GM18505 (cell line): ENCODE measurements at regions not wholly inside any gene's neighbourhood (a gene's known extent, or its start where the extent isn't known, plus 50 kb on each side); places are given as distances from the start of the nearest gene placed in this dataset.

ENCODE experiments used
- ATAC-seq: cut with Tn5 transposase; IDR thresholded peaks from one replicate; pipeline ENCODE4 v1.9.1; 2021; ENCODE audit not compliant: unreplicated experiment
- POLR2A ChIP-seq: IDR thresholded peaks from 4 replicates; pipeline ENCODE4 v1.6.1; 2011; ENCODE audit warnings: borderline replicate concordance; ENCODE audit not compliant: insufficient read depth, insufficient read length; ENCODE audit errors: extremely low read depth

DNA sequence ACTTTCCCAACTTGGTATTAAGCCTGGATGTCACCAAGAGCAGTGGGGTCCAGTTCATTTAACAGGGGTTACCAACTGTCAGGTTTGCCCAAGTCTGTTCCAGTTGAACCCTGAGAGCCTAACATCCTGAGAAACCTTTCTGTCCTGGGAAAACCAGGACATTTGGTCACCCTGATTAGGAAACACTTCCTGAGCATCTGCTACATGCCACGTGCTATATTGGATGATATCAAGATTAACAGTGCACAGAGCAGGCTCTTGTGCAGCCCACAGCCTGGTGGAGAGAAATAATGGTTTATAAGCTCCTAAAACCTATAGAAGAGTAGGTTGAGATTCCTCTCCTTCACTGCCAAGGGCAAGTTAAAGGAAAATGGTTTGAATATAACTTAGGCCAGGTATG is 102.9 kb upstream of the RAD23B start:
- TF ChIP-seq POLR2A, result no peak
- no peak for ATAC-seq

DNA sequence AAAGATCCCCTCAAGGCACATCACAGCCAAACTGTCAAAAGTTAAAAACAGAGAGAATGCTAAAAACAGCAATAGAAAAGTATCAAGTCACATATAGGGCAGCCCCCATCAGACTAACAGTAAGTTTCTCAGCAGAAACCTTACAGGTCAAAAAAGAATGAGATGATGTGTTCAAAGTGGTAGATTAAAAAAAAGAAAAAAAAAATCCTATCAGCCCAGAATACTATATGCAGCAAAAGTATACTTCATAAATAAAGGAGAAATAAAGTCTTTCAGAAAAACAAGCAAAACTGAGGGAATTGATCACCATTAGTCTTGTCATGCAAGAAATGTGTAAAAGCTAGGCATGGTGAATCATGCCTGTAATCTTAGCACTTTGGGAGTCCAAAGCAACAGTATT is 99.9 kb upstream of the RAD23B start:
- ATAC-seq, result no peak
- no peak for TF ChIP-seq POLR2A

DNA sequence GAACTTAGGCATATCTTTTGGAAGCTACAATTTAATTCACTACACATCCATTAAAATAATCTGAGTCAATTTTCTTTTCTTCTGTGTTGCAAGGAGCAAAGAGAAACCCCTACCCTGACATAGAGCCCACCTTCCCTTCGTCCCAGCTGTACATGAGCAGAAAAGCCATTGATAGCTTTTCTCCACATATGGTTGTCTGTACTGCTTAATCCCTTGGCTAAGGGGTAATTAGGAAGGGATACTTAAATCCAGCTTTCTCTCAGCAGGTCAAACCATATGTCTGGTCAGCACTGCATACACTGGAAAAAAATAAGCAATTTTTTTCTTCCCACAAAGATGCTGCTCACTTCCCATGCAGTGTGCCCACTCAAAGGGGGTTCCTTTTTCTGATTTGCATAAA is 94.7 kb upstream of the RAD23B start:
- TF ChIP-seq POLR2A, result no peak
- no peak for ATAC-seq

DNA sequence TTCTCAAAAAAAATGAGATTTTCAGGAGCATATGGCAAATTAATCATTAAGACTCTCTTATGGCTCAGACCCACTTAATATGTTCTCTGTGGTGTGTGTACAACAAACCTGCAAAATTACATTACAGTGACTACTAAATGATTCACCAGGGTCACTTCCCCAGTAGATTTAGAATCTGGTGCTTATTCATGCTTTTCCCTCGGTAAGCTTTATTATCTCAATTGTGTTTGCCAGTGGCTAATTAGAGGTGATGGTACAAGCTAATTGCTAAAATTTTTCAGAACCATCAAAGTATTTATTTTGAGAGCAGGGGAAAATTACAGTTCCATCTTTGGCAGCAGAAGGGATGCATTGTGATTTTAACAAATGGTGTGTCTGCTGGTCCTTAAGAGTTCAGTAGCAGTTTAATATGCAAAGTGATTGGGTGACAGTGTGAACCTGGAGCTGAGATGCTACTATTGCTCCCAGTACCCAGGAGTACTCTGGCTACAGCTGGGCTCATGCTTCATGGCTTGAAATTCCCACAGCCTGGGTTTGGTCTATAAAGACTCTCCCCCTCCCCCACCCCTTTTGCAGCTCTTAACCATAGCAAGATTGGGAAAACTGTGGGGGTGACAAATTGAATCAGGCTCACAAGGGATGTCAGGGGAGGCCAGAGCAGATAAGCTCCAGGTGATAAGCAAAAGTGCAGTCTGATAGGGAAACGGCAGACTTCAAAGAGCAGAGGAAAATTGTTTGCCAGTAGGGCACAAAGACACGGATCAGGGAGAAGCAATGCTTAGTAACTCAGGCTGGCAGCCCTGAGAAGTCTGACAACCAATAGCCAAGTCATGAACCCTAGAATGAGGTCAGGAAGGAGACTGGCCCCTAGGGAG is 92.8 kb upstream of the RAD23B start:
- no peak for ATAC-seq
- no peak for TF ChIP-seq POLR2A

DNA sequence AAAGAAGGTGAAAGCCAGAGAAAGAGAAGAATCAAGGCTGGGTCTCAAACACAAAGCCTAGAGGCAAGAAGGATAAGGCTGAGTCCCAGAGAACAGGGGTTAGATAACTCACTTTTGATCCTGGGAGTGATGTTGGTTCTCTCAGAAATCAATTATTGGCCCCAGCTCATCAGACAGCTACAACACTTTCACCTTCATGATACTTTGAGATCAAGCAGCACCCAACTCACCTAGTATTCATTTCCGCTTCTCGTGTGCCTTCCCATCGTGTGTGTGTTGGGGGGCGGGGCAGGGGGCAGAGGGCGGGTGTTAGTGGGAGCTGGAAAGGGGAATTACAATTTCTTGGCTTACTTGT is 92.2 kb upstream of the RAD23B start:
- ATAC-seq, result no peak
- TF ChIP-seq POLR2A, result no peak

DNA sequence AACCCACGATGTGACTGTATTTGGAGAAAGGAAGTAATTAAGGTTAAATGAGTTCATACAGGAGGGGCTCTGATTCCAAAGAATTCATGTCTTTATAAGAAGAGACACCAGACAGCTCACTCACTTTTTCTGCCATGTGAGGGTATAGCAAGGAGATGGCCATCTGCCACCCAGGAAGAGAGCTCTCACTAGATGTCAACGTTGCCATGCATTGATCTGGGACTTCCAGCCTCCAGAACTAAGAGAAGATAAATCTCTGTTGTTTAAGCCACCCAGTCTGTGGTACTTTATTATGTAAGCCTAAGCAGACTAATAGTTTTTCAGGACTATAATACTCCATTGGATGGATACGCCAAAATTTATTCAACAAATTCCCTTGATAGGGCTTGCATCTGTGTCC is 89.8 kb upstream of the RAD23B start:
- no peak for TF ChIP-seq POLR2A
- no peak for ATAC-seq

DNA sequence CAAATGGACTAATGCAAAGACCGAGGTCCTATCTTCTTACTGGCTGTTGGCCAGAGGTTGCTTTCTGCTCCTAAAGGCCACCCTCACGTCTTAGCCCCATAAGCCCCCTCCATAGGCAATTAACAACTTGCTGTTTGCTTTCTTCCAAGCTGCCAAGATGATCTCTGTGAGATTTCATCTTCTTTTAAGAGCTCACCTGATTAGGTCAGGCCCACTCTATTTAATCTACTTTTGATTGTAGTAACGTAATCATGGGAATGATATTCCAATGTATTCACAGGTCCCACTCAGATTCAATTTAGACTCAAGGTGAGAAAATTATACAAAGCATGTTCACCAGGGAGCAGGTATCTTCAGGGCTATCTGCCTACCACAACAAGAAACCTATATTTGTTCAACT is 84.4 kb upstream of the RAD23B start:
- TF ChIP-seq POLR2A, result no peak
- ATAC-seq, result no peak

DNA sequence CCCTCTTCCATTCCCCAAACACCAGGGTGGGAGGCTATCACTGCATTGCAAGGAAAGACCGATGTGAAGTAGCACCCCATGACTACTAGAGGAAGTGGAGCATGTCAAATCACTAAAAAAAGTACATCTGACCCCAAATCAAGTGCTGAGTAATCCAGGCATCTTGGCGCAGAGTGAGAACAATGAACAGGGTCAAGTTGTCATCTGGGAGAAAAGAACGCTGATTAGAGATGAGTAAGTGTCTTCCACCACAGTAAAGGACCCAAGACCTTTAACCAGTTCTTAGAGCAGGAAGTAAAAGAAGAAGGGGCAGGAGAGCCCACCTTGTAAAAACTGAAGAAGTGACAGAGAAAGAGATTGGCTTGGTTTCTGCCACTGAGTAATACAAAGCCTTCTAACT is 75.0 kb upstream of the RAD23B start:
- no peak for ATAC-seq

DNA sequence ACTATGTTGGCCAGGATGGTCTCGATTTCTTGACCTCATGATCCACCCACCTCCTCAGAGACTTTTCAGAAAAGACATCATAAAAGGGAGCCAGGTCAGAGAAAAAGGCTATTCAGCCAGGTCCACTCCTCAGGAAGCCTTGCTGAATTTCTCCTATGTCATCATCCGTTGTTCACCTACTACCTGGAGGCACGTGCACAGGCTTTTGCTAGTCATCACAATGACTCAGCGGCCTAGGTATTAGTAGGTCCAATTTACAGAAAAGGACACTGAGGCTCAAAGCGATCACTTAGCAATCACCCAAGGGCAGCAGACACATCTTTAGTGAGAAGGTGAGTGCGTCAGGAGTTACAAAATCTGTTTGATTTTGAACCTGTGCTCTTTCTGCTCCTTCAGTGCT is 72.3 kb upstream of the RAD23B start:
- no peak for ATAC-seq
- no peak for TF ChIP-seq POLR2A

More for the DNA sequence above, 75.0 kb upstream of the RAD23B start:
- TF ChIP-seq POLR2A, result no peak

DNA sequence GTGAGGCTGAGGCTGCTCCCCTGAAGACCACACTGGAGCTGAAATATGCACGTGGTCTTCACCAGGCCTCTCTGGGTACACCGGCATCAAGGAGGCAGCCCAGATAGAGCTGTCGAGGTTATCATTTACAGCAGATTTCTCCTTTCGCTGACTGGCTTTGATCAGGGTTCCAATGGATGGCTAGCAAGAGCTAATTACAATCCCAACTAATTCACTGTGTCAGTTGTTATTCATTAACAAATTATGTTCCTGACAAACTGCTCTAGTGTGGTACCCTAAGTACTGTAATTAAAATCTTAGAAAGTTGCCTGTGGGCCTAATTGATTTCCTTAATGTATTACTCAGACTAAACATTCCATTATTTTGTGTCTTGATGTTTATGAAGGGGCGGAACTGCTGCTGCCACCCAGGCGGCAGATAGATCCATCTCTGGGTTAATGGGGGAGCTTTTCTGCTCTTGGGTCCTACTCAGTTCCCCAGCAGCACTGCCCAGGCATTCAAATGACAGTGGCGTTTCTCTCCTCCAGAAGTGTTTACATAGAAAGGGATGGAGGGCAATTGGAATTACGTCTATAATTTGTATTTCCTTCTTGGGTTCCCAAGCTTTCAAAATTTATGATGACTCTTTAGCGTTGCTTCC is 71.7 kb upstream of the RAD23B start:
- no peak for TF ChIP-seq POLR2A
- no peak for ATAC-seq

DNA sequence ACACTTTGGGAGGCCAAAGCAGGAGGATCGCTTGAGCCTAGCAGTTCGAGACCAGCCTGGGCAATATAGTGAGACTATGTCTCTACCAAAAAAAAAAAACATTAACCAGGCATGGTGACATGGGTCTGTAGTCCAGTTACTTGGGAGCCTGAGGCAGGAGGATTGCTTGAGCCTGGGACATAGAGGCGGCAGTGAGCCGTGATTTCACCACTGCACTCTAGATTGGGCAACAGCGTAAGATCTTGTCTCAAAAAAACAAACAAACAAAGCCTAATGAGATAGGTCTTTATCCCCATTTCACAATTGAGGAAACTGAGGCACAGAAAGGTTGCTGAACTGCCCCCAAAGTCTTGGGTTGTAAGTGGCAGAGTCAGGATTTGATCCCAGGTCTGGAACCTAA is 70.5 kb upstream of the RAD23B start:
- no peak for ATAC-seq
- TF ChIP-seq POLR2A, result no peak

DNA sequence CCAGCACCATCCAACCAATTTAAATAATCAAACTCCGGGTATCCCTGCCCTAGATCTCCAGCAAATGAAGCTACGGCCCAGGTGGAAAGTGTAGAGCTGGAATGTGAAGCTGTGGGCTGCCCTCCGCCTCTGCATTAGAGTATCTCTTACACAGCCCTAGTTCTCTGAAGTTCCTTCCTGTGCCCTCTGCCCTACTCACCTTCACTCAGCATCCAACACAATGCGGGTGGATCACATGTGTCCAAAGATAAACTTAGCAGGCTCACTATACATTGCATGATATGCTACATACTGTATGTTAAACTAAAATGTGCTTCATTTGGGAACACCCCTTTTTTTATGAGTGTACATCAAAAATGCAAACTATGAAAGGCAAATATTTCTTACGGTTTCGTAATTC is 70.0 kb upstream of the RAD23B start:
- no peak for TF ChIP-seq POLR2A
- no peak for ATAC-seq

DNA sequence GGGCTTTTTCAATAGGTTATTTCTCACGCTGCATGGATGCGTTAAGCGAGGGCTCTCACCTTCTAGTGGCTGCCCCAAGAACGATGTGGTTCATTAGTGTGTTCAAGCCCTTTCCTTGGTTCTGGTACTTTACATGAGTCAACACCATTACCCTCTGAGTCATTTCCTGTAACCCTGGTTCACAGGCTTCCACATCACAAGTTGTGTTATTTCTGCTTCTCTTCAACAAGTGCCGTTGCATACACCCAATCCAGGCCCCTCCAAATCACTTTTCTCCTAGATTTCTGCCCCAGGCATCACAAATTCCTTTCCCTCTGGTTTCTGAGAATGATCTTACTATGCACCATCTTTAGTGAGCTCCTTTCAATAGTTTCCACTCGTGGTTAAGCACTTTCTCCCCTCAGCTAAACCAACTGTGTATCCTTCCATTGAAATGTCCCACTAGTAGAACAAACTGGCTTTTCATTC is 69.5 kb upstream of the RAD23B start:
- no peak for TF ChIP-seq POLR2A
- ATAC-seq, result peak; percentile 92

DNA sequence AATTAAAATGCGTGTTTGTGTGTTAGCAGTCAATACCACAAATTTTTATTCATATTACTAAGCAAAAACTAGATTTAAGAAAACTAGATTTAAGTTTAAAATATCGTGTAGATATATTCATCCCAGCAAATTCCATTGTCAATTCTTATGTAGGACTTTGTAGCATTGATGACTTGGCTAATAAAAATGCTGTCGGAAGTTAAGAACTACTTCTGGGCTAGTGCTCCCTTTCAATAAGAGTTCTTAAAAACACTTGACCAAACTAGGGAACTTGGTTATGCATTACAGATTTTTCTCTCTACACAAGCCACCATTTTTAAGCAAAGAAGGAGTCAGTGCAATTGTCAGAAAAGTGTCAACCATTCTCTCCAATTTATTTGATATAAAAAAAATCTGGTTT is 68.7 kb upstream of the RAD23B start:
- no peak for ATAC-seq
- TF ChIP-seq POLR2A, result no peak

DNA sequence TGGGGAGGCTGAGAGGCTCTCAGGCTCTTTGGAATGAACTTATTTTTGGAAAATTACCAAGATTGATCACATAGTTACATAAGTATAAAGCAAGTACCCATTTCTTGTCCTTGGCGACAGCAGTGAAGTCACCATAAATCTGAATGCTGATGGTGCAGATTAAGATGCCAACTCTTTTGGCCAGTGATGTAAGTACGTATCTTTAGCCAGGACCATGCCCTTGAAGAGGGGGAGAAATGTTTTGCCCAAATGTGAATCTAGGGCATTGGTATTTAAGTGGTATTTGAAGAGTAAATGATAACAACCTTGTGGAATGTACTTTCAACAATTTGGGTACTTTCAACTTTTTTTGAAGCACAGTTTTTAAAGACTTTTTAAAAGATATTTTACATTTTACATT is 68.2 kb upstream of the RAD23B start:
- TF ChIP-seq POLR2A, result no peak
- no peak for ATAC-seq

DNA sequence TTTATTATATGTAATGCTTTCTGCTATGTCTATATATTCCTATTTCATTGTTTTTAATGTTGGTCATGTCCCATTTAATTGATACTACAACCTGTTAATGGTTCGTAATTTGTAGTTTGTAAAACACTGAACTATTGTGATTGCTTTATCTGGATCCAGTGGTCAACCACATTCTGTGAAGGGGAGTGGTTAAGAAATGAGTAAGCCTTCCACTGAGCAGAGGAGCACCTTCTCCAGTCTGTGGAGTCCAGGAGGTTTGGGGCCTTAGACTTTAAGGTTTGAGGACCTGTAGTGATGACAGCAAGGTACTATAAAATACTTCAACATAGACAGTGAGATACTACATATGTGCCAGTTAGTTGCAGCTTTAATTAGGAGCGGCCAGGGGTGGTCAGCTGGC is 67.7 kb upstream of the RAD23B start:
- no peak for ATAC-seq
- TF ChIP-seq POLR2A, result no peak
